Muscle of leg (tissue), 3 donors: ENCODE measurements at regions not wholly inside any gene's neighbourhood (a gene's known extent, or its start where the extent isn't known, plus 50 kb on each side); places are given as distances from the start of the nearest gene placed in this dataset.
A peak's percentile ranks its signal among the peaks of the same experiment; 100 is the strongest.

Source experiments
- DNase-seq: peaks from one replicate; pipeline ENCODE4 v3.0.0; 2013
- H3K27ac ChIP-seq: one replicate; pipeline ENCODE4 v1.5.1; 2013; ENCODE audit warnings: mild to moderate bottlenecking, low read length, control low read depth
- H3K27me3 ChIP-seq: one replicate; pipeline ENCODE4 v1.6.1; 2013; ENCODE audit warnings: low read length; ENCODE audit not compliant: control insufficient read depth, insufficient read depth
- H3K36me3 ChIP-seq: one replicate; pipeline ENCODE4 v1.6.1; 2013; ENCODE audit warnings: low read length; ENCODE audit not compliant: control insufficient read depth, insufficient read depth
- H3K4me1 ChIP-seq: one replicate; pipeline ENCODE4 v1.6.1; 2013; ENCODE audit warnings: low read length; ENCODE audit not compliant: control insufficient read depth, insufficient read depth
- H3K4me3 ChIP-seq: one replicate; pipeline ENCODE4 v1.5.1; 2013; ENCODE audit warnings: low read length, control low read depth
- H3K9me3 ChIP-seq: replicated peaks from 2 replicates; pipeline ENCODE4 v1.6.1; 2013; ENCODE audit warnings: low read depth, low read length; ENCODE audit not compliant: control insufficient read depth
- WGBS: methylation state at CpG from one replicate; pipeline ENCODE4 v1.1.5; 2013; ENCODE audit warnings: missing lambda C conversion rate; ENCODE audit not compliant: insufficient coverage; 5-methylcytosine and 5-hydroxymethylcytosine counted together

DNA sequence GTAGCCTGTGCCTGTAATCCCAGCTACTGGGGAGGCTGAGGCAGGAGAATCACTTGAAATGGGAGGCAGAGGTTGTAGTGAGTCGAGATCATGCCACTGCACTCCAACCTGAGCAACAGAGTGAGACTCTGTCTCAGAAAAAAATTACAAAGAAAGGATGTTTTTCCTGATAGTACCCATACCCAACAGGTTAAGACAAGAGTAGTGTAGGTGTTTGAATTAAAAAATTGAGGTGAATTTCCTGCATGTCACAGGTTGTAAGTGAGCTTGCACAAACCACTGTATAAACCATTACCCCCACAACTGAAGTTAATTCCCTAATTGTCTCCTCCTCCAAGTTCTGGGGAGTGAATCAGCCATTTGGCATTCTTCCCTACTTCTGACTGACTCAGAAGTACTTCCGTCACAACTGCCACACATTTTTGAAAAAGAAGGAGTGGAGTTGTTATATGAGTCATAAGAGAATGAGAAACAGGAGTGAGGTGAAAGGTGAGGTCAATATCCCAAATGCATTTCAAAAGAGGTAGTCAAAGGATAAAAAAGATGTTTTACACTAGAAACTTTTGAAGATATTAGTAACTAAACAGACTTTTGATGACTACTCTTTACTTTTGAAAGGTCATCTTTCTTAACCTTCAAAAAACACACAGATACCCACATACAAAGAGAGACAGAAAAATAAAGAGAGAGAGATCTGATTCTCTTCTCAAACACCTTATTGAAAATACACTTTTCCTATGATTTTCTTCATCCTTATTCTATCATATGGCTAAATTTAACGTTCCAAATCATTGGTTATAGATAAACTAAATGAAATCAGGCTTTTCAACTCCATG is 134.5 kb downstream of the BTC start:
- Histone ChIP-seq H3K9me3 (no peaks in the 10 kb centered on the region), H3K27me3 (no peaks in the 10 kb centered on the region), H3K4me3 (no peak overlapping the region), H3K4me1 (no peaks in the 10 kb centered on the region), H3K36me3 (no peaks in the 10 kb centered on the region), H3K27ac (no peak overlapping the region)
- peak; percentile 38 for DNase-seq
- no CpG with 5 or more reads among the region's 3 CpGs for WGBS

DNA sequence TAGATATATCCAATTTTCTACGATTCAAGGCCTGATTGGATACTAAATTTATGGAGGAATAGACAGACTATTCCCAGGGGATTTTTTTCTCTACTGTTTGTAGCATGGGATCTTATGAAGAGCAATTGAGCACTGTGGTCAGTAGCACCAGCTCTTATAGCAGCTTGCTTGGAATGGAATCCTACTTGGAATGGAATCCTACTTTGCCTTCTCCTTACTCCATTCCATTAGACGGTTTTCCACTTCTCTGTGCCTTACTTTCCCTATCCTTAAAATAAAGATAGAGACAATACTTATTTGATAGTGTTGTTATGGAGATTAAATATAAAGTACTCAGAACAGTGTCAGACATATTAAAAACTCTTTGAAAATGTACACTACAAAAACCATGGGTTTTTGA is 133.5 kb downstream of the BTC start:
- WGBS: no CpG with 5 or more reads among the region's 2 CpGs
- H3K36me3 ChIP-seq: no peaks in the 10 kb centered on the region
- H3K27ac ChIP-seq: no peak overlapping the region
- no peak overlapping the region for H3K4me3 ChIP-seq
- no peaks in the 10 kb centered on the region for H3K9me3 ChIP-seq
- DNase-seq: no peak
- H3K4me1 ChIP-seq: no peaks in the 10 kb centered on the region
- H3K27me3 ChIP-seq: no peaks in the 10 kb centered on the region

DNA sequence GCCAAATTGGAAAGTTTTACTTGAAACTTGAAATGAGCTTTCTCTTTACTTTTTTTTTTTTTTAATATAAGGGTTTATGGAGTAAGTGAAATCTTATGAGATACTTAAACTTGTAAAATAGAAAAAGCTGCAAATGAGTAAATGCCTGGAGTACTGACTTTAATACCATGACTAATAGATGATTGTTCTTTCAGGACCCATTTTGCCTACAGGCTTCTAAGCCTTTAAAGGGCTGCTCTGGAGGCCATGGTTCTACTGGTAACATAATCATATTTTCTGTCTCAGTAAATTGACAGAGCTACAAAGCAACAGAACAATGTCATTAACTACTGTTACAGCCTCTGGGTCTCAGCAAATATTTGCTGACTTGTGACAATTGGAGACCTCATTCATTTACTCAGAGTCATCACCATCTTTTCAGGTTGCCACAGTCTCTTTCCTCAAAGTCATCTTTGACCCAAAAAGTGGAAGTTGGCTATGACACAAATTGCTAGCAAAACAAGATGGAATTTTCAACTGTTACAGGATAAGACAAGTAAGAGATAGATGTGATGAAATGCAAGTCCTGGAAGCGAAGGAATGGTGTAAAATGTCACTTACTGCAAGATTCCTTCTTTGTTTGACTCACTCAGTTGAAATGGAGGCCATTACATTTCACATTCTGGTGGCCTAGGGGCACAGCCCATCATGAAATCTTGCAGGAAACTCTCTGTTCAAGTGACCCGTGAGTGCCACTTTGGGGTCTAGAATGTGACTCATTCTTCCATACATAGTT is 132.7 kb downstream of the BTC start:
- Histone ChIP-seq H3K36me3 (no peaks in the 10 kb centered on the region), H3K4me1 (no peaks in the 10 kb centered on the region), H3K27ac (no peak overlapping the region), H3K27me3 (no peaks in the 10 kb centered on the region), H3K9me3 (no peaks in the 10 kb centered on the region), H3K4me3 (no peak overlapping the region)
- no peak for DNase-seq
- 63% methylated on average over 1 of the region's 2 CpGs for WGBS

DNA sequence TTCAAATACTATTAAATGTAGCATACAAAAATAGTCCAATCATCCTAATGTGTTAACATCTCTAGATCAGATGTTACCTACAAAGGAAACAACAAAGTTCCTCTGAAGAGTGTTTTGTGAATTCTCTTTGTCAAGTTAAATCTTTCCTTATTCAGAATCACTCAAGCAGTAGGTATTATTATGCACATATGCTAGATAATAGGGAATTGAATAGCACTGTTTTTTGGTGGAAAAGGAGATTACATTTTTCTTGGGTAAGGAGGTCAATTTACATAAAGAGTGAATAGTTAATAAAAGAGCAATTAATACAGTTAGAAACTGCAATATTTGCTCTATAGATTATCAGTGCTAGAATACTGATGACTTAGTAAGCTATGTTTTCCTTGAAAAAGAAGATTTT is 130.7 kb downstream of the BTC start:
- Histone ChIP-seq H3K4me3 (no peak overlapping the region), H3K27ac (no peak overlapping the region), H3K9me3 (no peaks in the 10 kb centered on the region), H3K27me3 (no peaks in the 10 kb centered on the region), H3K4me1 (no peaks in the 10 kb centered on the region), H3K36me3 (no peaks in the 10 kb centered on the region)
- no peak for DNase-seq

DNA sequence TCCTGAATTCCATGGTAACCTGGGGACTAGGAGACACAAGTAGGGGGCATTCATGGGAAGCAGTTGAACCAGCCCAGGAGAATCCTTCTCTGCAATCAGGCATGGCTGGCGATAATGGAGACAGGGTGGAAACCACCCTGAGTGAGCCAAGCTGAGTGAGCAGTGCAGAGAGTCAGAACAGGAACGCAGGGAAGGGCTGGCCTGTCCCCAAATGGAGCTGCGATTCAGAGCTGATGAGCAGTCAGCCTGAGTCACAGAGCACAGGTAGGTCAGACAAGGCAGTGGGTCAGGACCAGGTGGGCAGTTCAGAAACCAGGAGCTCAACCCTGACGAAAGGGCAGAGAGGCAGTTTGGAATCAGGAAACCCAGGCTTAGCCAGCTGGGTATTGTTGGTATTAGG is 129.0 kb downstream of the BTC start:
- Histone ChIP-seq H3K9me3 (no peaks in the 10 kb centered on the region), H3K4me3 (no peak overlapping the region)

DNA sequence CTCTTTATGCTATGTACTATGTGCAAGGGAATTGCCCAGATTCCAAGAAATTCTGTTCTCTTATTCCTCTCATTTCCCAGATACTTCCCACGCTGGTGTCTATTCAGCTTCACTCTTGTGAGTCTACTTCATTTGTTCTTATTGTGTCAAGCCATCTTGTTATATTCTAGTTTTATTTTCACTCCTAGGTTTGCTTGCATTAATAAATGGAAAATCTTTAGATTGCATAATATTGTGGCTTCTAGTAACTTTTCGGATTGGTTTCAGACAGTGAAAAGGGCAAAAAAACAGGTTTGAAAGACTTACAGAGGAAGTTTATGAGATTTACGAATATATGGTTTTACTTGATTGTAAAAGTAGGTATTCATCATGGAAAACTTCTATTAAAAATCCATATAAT is 128.4 kb downstream of the BTC start:
- Histone ChIP-seq H3K4me1 (no peaks in the 10 kb centered on the region), H3K9me3 (no peaks in the 10 kb centered on the region), H3K4me3 (no peak overlapping the region), H3K27ac (no peak overlapping the region), H3K27me3 (no peaks in the 10 kb centered on the region), H3K36me3 (no peaks in the 10 kb centered on the region)
- no CpG with 5 or more reads among the region's 3 CpGs for WGBS
- DNase-seq: no peak

More for the DNA sequence above, 129.0 kb downstream of the BTC start:
- no peak overlapping the region for H3K27ac ChIP-seq
- no peaks in the 10 kb centered on the region for H3K27me3 ChIP-seq
- DNase-seq: no peak
- H3K36me3 ChIP-seq: no peaks in the 10 kb centered on the region
- no peaks in the 10 kb centered on the region for H3K4me1 ChIP-seq
- WGBS: 70% methylated on average over 3 of the region's 4 CpGs

DNA sequence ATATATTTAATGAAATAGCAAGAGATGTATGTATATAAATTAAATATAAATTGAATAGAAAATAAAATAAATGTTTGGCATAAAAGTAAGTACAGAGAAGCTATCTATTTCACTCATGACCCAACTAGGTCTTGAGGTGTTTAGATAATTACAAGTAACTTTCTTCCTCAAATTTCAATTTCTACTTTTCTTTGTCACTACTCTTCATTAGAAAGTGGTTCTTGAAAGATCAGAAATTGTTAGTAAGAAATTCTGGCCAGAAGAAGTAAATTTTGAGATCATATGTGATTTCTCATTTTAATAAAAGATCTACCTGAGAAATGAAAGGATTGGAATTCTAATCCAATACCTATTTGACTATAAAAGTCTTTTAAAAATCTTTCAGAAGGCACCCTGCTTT is 126.9 kb downstream of the BTC start:
- no peak for DNase-seq
- Histone ChIP-seq H3K27me3 (no peaks in the 10 kb centered on the region), H3K4me3 (no peak overlapping the region), H3K36me3 (no peaks in the 10 kb centered on the region), H3K27ac (no peak overlapping the region), H3K4me1 (no peaks in the 10 kb centered on the region), H3K9me3 (no peaks in the 10 kb centered on the region)

DNA sequence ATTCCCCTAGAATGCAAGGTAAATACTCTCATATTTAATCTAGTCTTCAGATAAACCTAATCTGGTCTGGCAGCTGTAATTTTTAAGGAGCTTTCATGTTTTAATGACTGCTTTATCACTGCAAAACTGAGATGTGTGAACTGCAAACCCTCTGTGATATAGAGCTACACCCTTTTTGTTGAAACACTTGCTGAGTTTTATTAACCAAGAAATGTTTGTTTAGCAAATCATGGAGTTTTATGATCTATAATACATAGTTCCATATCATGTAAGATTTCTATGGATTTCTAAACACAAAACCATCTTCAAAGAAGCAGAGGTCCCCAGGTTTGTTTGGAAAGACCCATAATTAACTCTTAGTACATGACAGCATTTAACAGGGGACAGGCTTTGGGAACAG is 126.4 kb downstream of the BTC start:
- Histone ChIP-seq H3K4me1 (no peaks in the 10 kb centered on the region), H3K9me3 (no peaks in the 10 kb centered on the region), H3K27me3 (no peaks in the 10 kb centered on the region), H3K36me3 (no peaks in the 10 kb centered on the region), H3K27ac (no peak overlapping the region), H3K4me3 (no peak overlapping the region)
- no peak for DNase-seq

DNA sequence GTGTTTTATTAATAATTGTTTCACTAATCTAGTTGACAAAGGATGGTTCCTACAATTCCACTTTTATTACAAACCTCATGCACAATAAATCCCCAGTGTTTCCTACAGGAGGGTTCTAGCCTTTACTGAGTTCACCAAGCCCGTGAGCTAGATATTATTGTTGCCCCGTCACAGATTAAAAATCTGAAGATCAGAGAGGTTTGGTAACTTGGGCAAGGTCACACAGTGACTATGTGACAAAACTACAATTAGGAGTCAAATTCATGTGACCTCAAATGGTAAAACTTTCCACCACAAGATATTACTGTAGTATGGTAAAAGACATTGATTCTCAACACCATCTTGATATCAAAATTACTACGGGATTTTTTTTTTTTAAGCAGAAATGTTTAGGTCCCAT is 124.6 kb downstream of the BTC start:
- no peaks in the 10 kb centered on the region for H3K4me1 ChIP-seq
- no peaks in the 10 kb centered on the region for H3K27me3 ChIP-seq
- no peak for DNase-seq
- H3K4me3 ChIP-seq: no peak overlapping the region
- H3K9me3 ChIP-seq: no peaks in the 10 kb centered on the region
- no peaks in the 10 kb centered on the region for H3K36me3 ChIP-seq
- no peak overlapping the region for H3K27ac ChIP-seq
- WGBS: 100% methylated on average over 1 of the region's 3 CpGs

DNA sequence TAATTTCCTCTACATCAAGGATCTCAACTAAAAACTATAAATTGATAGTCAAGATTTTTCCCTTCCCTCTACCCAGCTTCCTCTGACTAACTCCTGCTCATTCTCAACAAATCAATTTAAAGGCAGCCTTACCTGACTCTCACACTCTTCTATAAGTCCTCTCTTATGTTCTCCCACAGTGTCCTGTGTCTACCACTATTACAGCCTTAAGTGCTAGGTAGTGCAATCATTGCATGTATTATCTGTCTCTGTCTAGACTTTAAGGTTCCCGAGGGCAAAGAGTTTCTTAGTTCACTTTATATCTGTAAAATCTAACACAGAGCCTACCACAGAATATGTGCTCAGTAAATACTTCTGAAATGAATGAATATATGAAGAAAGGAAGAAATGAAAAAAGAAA is 123.7 kb downstream of the BTC start:
- no CpG with 5 or more reads among the region's 1 CpG for WGBS
- Histone ChIP-seq H3K27me3 (no peaks in the 10 kb centered on the region), H3K27ac (no peak overlapping the region), H3K9me3 (no peaks in the 10 kb centered on the region), H3K36me3 (no peaks in the 10 kb centered on the region), H3K4me3 (no peak overlapping the region), H3K4me1 (no peaks in the 10 kb centered on the region)
- no peak for DNase-seq
